ENCODE measurements at regions not wholly inside any gene's neighbourhood (a gene's known extent, or its start where the extent isn't known, plus 50 kb on each side); places are given as distances from the start of the nearest gene placed in this dataset.

DNA sequence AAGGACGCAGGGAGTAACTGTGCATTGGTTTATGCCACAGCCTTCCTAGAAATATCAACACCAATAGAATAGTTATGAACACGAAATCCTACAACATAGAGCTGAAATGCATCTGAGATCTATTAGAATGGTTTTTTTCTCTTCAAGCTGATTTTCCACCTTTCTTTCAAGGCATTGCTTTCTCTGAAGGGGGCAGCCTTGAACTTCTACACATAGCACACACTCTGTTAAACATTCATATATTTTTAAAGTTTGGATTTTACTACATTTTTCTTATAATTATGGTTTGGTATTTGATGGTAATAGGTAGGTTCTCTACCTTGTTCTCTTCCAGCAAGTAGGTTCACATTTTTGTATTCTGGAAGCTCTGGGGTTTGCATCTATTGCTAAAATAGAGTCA is 661.8 kb downstream of the SEMA5A start:
- no peaks in the 10 kb centered on the region for H3K9me3 ChIP-seq
- 73% methylated on average over 2 of the region's 2 CpGs for WGBS
- H3K27me3 ChIP-seq = no peaks in the 10 kb centered on the region
- no peak for TF ChIP-seq EP300 (IDR thresholded peaks at IDR 0.05)
- TF ChIP-seq POLR2AphosphoS5 (IDR thresholded peaks at IDR 0.05) = no peak
- TF ChIP-seq POLR2A (IDR thresholded peaks at IDR 0.05) = no peak
- TF ChIP-seq, protein P1, sequence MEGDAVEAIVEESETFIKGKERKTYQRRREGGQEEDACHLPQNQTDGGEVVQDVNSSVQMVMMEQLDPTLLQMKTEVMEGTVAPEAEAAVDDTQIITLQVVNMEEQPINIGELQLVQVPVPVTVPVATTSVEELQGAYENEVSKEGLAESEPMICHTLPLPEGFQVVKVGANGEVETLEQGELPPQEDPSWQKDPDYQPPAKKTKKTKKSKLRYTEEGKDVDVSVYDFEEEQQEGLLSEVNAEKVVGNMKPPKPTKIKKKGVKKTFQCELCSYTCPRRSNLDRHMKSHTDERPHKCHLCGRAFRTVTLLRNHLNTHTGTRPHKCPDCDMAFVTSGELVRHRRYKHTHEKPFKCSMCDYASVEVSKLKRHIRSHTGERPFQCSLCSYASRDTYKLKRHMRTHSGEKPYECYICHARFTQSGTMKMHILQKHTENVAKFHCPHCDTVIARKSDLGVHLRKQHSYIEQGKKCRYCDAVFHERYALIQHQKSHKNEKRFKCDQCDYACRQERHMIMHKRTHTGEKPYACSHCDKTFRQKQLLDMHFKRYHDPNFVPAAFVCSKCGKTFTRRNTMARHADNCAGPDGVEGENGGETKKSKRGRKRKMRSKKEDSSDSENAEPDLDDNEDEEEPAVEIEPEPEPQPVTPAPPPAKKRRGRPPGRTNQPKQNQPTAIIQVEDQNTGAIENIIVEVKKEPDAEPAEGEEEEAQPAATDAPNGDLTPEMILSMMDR (IDR thresholded peaks at IDR 0.05) = no peak
- H3K4me1 ChIP-seq = no peaks in the 10 kb centered on the region
- H3K36me3 ChIP-seq = no peaks in the 10 kb centered on the region
- H3K27ac ChIP-seq = no peak overlapping the region
- no peak for DNase-seq (ENCODE audit: low spot score in 2 of 2)
- H3K4me3 ChIP-seq = no peak overlapping the region

DNA sequence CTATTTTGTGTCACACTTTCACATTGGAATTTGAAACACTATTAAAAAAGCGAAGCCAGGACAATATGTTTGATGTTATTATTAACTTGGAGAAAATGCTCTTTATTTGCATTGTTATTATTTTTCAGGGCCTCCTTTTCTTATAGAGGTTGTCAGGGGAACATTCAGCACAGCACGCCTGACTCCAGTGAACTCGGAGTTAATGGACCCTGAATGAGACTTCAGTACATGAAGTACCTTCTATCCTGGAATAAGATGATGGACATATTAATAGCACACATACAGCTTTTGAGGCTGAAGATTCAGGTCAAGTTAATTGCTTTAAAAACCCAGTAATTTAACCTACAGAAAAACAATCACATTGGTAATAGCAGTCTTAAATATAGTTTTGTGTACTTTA is 652.9 kb downstream of the SEMA5A start:
- Histone ChIP-seq H3K36me3 (no peaks in the 10 kb centered on the region), H3K4me1 (no peaks in the 10 kb centered on the region), H3K9me3 (no peaks in the 10 kb centered on the region), H3K27ac (no peak overlapping the region), H3K4me3 (no peak overlapping the region), H3K27me3 (no peaks in the 10 kb centered on the region)
- TF ChIP-seq POLR2AphosphoS5 (IDR thresholded peaks at IDR 0.05) (no peak), POLR2A (IDR thresholded peaks at IDR 0.05) (no peak), EP300 (IDR thresholded peaks at IDR 0.05) (no peak)
- TF ChIP-seq, protein P1 (IDR thresholded peaks at IDR 0.05) = no peak
- no peak for DNase-seq (ENCODE audit: low spot score in 2 of 2)
- WGBS = 93% methylated on average over 3 of the region's 3 CpGs

DNA sequence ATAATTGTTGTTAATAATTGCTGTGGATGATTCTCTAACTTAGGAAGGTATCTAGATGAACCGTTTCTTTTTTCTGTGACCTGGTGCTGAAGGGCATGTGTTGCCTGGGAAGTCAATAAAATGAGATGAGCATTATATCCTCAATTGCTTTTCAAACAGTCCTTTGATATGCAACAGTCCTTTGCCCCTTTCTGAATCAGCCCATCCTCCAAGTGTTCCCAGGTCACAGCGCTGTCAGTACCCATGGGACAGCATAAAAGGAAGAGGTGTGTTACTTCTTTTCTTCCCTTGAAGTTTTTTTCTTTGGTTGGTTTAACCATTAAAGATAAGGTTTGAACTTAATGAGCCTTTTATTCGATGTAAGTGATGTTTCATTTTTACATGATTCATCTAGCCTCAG is 651.8 kb downstream of the SEMA5A start:
- Histone ChIP-seq H3K27ac (no peak overlapping the region), H3K27me3 (no peaks in the 10 kb centered on the region), H3K9me3 (no peaks in the 10 kb centered on the region), H3K4me1 (no peaks in the 10 kb centered on the region), H3K4me3 (no peak overlapping the region), H3K36me3 (no peaks in the 10 kb centered on the region)
- WGBS = 54% methylated on average over 3 of the region's 3 CpGs
- TF ChIP-seq POLR2A (IDR thresholded peaks at IDR 0.05) (no peak), POLR2AphosphoS5 (IDR thresholded peaks at IDR 0.05) (no peak), EP300 (IDR thresholded peaks at IDR 0.05) (no peak)
- TF ChIP-seq, protein P1 (IDR thresholded peaks at IDR 0.05) = no peak
- DNase-seq (ENCODE audit: low spot score in 2 of 2) = no peak

DNA sequence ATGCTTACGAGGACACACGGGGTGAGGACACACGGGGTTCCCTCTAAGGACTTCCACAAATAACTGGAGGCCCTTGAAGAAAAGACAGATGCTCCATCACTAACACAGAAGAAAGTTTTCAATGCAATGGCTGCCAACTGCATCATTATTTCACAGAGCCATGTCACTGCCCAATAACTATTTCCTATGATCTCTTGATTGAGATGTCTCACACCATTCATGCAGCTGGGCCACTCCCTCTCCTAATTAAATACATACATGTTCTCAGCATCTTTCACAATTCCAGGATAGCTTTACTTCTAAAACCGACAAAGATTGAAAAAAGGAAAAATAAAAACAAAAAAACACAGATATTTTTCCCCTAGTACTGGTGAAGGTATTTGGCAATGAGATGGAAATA is 650.8 kb downstream of the SEMA5A start:
- WGBS = 75% methylated on average over 4 of the region's 4 CpGs
- H3K27ac ChIP-seq = no peak overlapping the region

DNA sequence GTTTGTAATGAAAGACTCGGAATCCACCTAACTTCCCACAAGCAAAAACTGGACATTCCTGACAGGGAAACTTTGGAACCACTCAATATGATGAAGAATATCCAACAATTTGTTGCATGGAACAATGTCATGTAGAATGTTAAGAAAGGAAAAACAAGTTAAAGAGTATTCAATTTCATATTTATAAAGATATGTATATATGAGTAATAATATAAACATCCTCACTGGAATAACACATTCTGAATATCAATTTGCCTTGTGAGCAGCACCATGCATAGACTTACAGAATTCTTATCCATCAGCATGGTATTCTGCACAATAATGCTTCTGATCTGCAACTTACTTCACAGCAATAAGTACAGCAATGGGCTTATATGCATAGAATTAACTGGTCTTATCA is 650.3 kb downstream of the SEMA5A start:
- Histone ChIP-seq H3K36me3 (no peaks in the 10 kb centered on the region), H3K4me1 (no peaks in the 10 kb centered on the region), H3K27ac (no peak overlapping the region), H3K4me3 (no peak overlapping the region), H3K27me3 (no peaks in the 10 kb centered on the region), H3K9me3 (no peaks in the 10 kb centered on the region)
- DNase-seq (ENCODE audit: low spot score in 2 of 2) = no peak
- TF ChIP-seq POLR2AphosphoS5 (IDR thresholded peaks at IDR 0.05) (no peak), POLR2A (IDR thresholded peaks at IDR 0.05) (no peak), EP300 (IDR thresholded peaks at IDR 0.05) (no peak)
- TF ChIP-seq, protein P1 (IDR thresholded peaks at IDR 0.05) = no peak
- 65% methylated on average over 1 of the region's 1 CpG for WGBS

More for the DNA sequence above, 650.8 kb downstream of the SEMA5A start:
- Histone ChIP-seq H3K4me1 (no peaks in the 10 kb centered on the region), H3K4me3 (no peak overlapping the region), H3K27me3 (no peaks in the 10 kb centered on the region), H3K9me3 (no peaks in the 10 kb centered on the region), H3K36me3 (no peaks in the 10 kb centered on the region)
- no peak for DNase-seq (ENCODE audit: low spot score in 2 of 2)
- no peak for TF ChIP-seq POLR2A (IDR thresholded peaks at IDR 0.05)
- TF ChIP-seq EP300 (IDR thresholded peaks at IDR 0.05) = no peak
- TF ChIP-seq, protein P1 (IDR thresholded peaks at IDR 0.05) = no peak
- TF ChIP-seq POLR2AphosphoS5 (IDR thresholded peaks at IDR 0.05) = no peak
